Loucy (cell line): ENCODE measurements at regions not wholly inside any gene's neighbourhood (a gene's known extent, or its start where the extent isn't known, plus 50 kb on each side); places are given as distances from the start of the nearest gene placed in this dataset.

Experiments used
- H2AFZ ChIP-seq: fragments of 200-600 bp; sonication (generic); 2 replicates; pipeline ENCODE4 v1.6.0; 2016; ENCODE audit warnings: antibody characterized with exemption, mild to moderate bottlenecking, low read length, moderate library complexity
- H3F3A ChIP-seq: fragments of 200-600 bp; 2 replicates; pipeline ENCODE4 v1.6.0; 2016; ENCODE audit warnings: antibody characterized with exemption, low read depth, mild to moderate bottlenecking
- H3K27me3 ChIP-seq: fragments of 200-600 bp; sonication (generic); 2 replicates; pipeline ENCODE4 v1.6.1; 2014; ENCODE audit warnings: low read length, mild to moderate bottlenecking; ENCODE audit not compliant: insufficient read depth, poor library complexity, severe bottlenecking
- H3K36me3 ChIP-seq: fragments of 200-600 bp; sonication (generic); 2 replicates; pipeline ENCODE4 v1.6.1; 2016; ENCODE audit warnings: low read length; ENCODE audit not compliant: insufficient read depth
- H3K4me1 ChIP-seq: fragments of 200-600 bp; sonication (generic); 2 replicates; pipeline ENCODE4 v1.5.1; 2014; ENCODE audit warnings: low read length, mild to moderate bottlenecking; ENCODE audit not compliant: insufficient read depth, poor library complexity, severe bottlenecking
- H3K4me2 ChIP-seq: fragments of 200-600 bp; sonication (generic); 2 replicates; pipeline ENCODE4 v1.6.0; 2014; ENCODE audit warnings: antibody characterized with exemption, low read length, low read depth, mild to moderate bottlenecking; ENCODE audit not compliant: poor library complexity, severe bottlenecking
- H3K4me3 ChIP-seq: fragments of 200-600 bp; sonication (generic); 2 replicates; pipeline ENCODE4 v1.5.1; 2014; ENCODE audit warnings: low read length, mild to moderate bottlenecking, mixed read lengths; ENCODE audit not compliant: poor library complexity, severe bottlenecking
- H3K79me2 ChIP-seq: fragments of 200-600 bp; sonication (generic); 2 replicates; pipeline ENCODE4 v1.6.1; 2014; ENCODE audit warnings: low read length; ENCODE audit not compliant: insufficient read depth
- H3K9ac ChIP-seq: fragments of 200-600 bp; sonication (generic); 2 replicates; pipeline ENCODE4 v1.6.0; 2014; ENCODE audit warnings: mild to moderate bottlenecking, low read depth, low read length, moderate library complexity; ENCODE audit not compliant: poor library complexity, severe bottlenecking
- H3K9me2 ChIP-seq: fragments of 200-600 bp; sonication (generic); replicated peaks from 2 replicates; pipeline ENCODE4 v1.6.1; 2016; ENCODE audit warnings: low read depth, low read length, mixed read lengths
- H3K9me3 ChIP-seq: fragments of 200-600 bp; sonication (generic); 2 replicates; pipeline ENCODE4 v1.6.1; 2014; ENCODE audit warnings: mild to moderate bottlenecking, antibody characterized with exemption, low read length, low read depth; ENCODE audit not compliant: insufficient read depth
- H4K20me1 ChIP-seq: fragments of 200-600 bp; sonication (generic); 2 replicates; pipeline ENCODE4 v1.6.0; 2014; ENCODE audit warnings: antibody characterized with exemption, low read length, mild to moderate bottlenecking; ENCODE audit not compliant: insufficient read depth, poor library complexity, severe bottlenecking
- EZH2phosphoT487 ChIP-seq: fragments of 200-600 bp; IDR thresholded peaks from 2 replicates; pipeline ENCODE4 v1.6.1; 2018; ENCODE audit warnings: antibody characterized with exemption, mild to moderate bottlenecking, moderate library complexity, borderline replicate concordance
- TF ChIP-seq, protein P1 (sequence below): fragments of 200-600 bp; sonication (generic); conservative IDR thresholded peaks from 2 replicates; pipeline ENCODE4 v1.5.1; 2014; ENCODE audit warnings: mild to moderate bottlenecking, antibody characterized with exemption, low read length

DNA sequence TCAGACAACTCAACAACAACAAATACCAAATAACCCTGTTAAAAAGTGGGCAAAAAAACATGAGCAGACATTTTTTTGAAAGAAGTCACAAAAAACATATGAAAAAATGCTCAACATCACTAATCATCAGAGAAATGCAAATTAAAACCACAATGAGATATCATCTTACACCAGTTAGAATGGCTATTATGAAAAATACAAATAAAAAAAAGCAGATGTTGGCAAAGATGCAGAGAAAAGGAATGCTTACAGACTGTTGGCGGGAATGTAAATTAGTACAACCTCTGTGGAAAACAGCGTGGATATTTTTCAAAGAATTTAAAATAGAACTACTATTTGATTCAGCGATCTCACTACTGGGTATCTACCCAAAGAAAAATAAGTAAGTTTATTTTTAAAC lies 114.0 kb downstream of the SLC38A4 start:
- H3K4me1 ChIP-seq: no peaks in the 10 kb centered on the region
- H4K20me1 ChIP-seq: no peaks in the 10 kb centered on the region
- H3K4me3 ChIP-seq: no peak overlapping the region
- no peaks in the 10 kb centered on the region for H3F3A ChIP-seq
- H3K27me3 ChIP-seq: no peaks in the 10 kb centered on the region
- no peaks in the 10 kb centered on the region for H3K79me2 ChIP-seq
- no peaks in the 10 kb centered on the region for H3K9me2 ChIP-seq
- H3K4me2 ChIP-seq: no peak overlapping the region
- no peaks in the 10 kb centered on the region for H3K9me3 ChIP-seq
- TF ChIP-seq EZH2phosphoT487: no peak
- TF ChIP-seq, protein P1, sequence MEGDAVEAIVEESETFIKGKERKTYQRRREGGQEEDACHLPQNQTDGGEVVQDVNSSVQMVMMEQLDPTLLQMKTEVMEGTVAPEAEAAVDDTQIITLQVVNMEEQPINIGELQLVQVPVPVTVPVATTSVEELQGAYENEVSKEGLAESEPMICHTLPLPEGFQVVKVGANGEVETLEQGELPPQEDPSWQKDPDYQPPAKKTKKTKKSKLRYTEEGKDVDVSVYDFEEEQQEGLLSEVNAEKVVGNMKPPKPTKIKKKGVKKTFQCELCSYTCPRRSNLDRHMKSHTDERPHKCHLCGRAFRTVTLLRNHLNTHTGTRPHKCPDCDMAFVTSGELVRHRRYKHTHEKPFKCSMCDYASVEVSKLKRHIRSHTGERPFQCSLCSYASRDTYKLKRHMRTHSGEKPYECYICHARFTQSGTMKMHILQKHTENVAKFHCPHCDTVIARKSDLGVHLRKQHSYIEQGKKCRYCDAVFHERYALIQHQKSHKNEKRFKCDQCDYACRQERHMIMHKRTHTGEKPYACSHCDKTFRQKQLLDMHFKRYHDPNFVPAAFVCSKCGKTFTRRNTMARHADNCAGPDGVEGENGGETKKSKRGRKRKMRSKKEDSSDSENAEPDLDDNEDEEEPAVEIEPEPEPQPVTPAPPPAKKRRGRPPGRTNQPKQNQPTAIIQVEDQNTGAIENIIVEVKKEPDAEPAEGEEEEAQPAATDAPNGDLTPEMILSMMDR: no peak
- no peak overlapping the region for H3K9ac ChIP-seq
- H3K36me3 ChIP-seq: no peaks in the 10 kb centered on the region
- no peak overlapping the region for H2AFZ ChIP-seq

DNA sequence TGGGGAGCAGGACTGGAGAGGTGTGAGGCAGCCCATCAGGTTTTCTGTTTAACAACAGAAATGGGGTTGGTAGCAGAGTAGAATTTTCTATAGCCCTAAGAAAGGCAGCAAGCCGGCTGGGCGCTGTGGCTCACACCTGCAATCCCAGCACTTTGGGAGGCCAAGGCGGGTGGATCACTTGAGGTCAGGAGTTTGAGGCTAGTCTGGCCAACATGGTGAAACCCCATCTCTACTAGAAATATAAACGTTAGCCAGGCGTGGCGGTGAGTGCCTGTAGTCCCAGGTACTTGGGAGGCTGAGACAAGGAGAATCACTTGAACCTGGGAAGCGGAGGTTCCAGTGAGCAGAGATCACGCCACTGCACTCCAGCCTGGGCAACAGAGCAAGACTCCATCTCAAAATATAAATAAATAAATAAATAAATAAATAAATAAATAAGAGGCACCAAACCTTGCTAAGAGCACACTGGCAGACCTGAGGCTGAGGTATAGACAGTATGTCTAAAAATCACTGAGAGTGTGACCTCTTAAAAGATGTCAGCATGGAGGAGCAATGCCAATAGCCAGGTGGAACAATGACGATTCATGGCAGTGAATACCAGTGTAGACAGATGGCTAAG lies 115.6 kb downstream of the SLC38A4 start:
- Histone ChIP-seq H4K20me1 (no peaks in the 10 kb centered on the region), H2AFZ (no peak overlapping the region), H3K4me2 (no peak overlapping the region), H3K79me2 (no peaks in the 10 kb centered on the region), H3K9me2 (no peaks in the 10 kb centered on the region), H3K4me1 (no peaks in the 10 kb centered on the region), H3F3A (no peaks in the 10 kb centered on the region), H3K36me3 (no peaks in the 10 kb centered on the region), H3K4me3 (no peak overlapping the region), H3K9ac (no peak overlapping the region), H3K27me3 (no peaks in the 10 kb centered on the region), H3K9me3 (no peaks in the 10 kb centered on the region)
- TF ChIP-seq, protein P1: no peak
- TF ChIP-seq EZH2phosphoT487: no peak

DNA sequence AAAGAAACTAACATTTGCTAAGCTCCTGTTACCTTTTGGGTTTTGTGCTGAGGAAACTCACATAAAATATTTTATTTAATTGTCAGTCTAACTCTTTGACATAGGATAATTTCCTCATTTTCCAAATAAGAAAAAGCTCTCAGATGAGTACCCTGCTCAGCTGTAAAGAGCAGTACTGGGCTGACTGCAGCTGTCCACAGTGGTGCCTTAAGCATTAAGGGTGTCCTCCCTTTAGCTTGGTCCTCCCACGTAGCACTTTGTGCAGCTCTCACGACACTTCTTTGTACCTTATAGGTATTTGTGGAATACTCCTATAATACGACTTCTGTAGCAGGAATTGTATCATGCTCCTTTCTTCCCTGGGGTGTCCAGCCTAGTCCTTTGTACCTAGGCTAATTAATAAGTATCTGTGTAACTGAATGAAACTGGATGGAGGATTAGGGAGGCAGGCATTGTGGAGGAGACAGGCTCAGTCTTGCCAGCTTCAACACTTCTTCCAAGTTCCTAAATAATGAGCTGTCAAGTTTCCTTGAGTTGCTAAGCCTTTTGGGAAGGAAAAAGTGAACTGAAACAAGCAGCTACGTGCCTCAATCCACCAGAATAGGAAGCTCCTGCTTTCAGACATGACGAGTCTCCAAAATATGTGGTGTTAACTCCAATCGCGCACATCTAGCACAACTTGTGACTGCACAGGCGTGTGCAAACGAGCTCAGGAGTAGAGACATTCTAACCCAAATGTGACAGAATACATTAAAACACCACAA lies 123.0 kb downstream of the SLC38A4 start:
- H3K9me2 ChIP-seq: no peaks in the 10 kb centered on the region
- no peaks in the 10 kb centered on the region for H3K36me3 ChIP-seq
- H3K4me3 ChIP-seq: no peak overlapping the region
- no peaks in the 10 kb centered on the region for H3K79me2 ChIP-seq
- H3K27me3 ChIP-seq: no peaks in the 10 kb centered on the region
- TF ChIP-seq EZH2phosphoT487: no peak
- TF ChIP-seq, protein P1: no peak
- H4K20me1 ChIP-seq: no peaks in the 10 kb centered on the region
- no peaks in the 10 kb centered on the region for H3K9me3 ChIP-seq
- H3F3A ChIP-seq: no peaks in the 10 kb centered on the region
- H3K4me1 ChIP-seq: no peaks in the 10 kb centered on the region
- H2AFZ ChIP-seq: no peak overlapping the region
- no peak overlapping the region for H3K4me2 ChIP-seq
- H3K9ac ChIP-seq: no peak overlapping the region
